PC-3 (cell line): ENCODE measurements at regions not wholly inside any gene's neighbourhood (a gene's known extent, or its start where the extent isn't known, plus 50 kb on each side); places are given as distances from the start of the nearest gene placed in this dataset.

Experiments
- ATAC-seq: fragments of 200-7000 bp; cut with Tn5 transposase; 2 replicates; pipeline ENCODE4 v1.9.1; 2020; ENCODE audit warnings: mild to moderate bottlenecking, moderate library complexity
- BruUV-seq: library from RNA; stranded (reverse); fragments of 400-500 nt; replicated peaks from 2 replicates; lab custom pipeline; 2021; lab: Mats Ljungman, UMichigan
- CTCF ChIA-PET: fragments of 300-600 bp; sonication (Branson Sonifier 250); formaldehyde crosslinking; loops from one replicate; lab custom pipeline; 2022; ENCODE audit warnings: antibody characterized with exemption; lab: Charles Lee
- POLR2A ChIA-PET: fragments of 300-600 bp; sonication (Branson Sonifier 250); formaldehyde crosslinking; loops from one replicate; lab custom pipeline; 2022; ENCODE audit warnings: antibody characterized with exemption; ENCODE audit not compliant: unreplicated experiment; lab: Charles Lee
- DNase-seq: peaks from one replicate; pipeline ENCODE4 v3.0.0-alpha.2; 2015
- H2AFZ ChIP-seq: fragments of 300-600 bp; sonication (generic); 2 replicates; pipeline ENCODE4 v1.6.0; 2016; ENCODE audit warnings: antibody characterized with exemption, low read length
- H3F3A ChIP-seq: fragments of 300-600 bp; sonication (generic); one replicate; pipeline ENCODE4 v1.6.0; 2017; ENCODE audit warnings: antibody characterized with exemption, low read length, control low read depth, mild to moderate bottlenecking; ENCODE audit not compliant: unreplicated experiment
- H3K27ac ChIP-seq: fragments of 300-600 bp; sonication (generic); 2 replicates; pipeline ENCODE4 v1.5.1; 2016; ENCODE audit warnings: mild to moderate bottlenecking, low read length
- H3K27me3 ChIP-seq: fragments of 300-600 bp; sonication (generic); 2 replicates; pipeline ENCODE4 v1.6.1; 2016; ENCODE audit warnings: low read length, mixed read lengths
- H3K36me3 ChIP-seq: fragments of 300-600 bp; sonication (generic); 2 replicates; pipeline ENCODE4 v1.6.1; 2016; ENCODE audit warnings: low read depth, mixed run types, low read length, mixed read lengths
- H3K4me1 ChIP-seq: fragments of 300-600 bp; sonication (generic); 2 replicates; pipeline ENCODE4 v1.5.1; 2016; ENCODE audit warnings: low read length; ENCODE audit not compliant: insufficient read depth
- H3K4me2 ChIP-seq: fragments of 300-600 bp; sonication (generic); 2 replicates; pipeline ENCODE4 v1.6.0; 2016; ENCODE audit warnings: low read length
- H3K4me3 ChIP-seq: fragments of 300-600 bp; sonication (generic); 2 replicates; pipeline ENCODE4 v1.5.1; 2016; ENCODE audit warnings: mild to moderate bottlenecking, low read length, mixed read lengths
- H3K79me2 ChIP-seq: fragments of 300-600 bp; sonication (generic); 2 replicates; pipeline ENCODE4 v1.6.1; 2017; ENCODE audit warnings: low read length, mixed read lengths
- H3K9ac ChIP-seq: fragments of 300-600 bp; sonication (generic); 2 replicates; pipeline ENCODE4 v1.6.0; 2016; ENCODE audit warnings: mild to moderate bottlenecking, low read length
- H3K9me2 ChIP-seq: fragments of 300-600 bp; sonication (generic); replicated peaks from 2 replicates; pipeline ENCODE4 v1.6.1; 2016; ENCODE audit warnings: mixed run types, low read length, mixed read lengths
- H3K9me3 ChIP-seq: fragments of 300-600 bp; sonication (generic); 2 replicates; pipeline ENCODE4 v1.6.1; 2016; ENCODE audit warnings: low read length, mixed read lengths
- H4K20me1 ChIP-seq: fragments of 300-600 bp; sonication (generic); 2 replicates; pipeline ENCODE4 v1.6.1; 2016; ENCODE audit warnings: low read length, mixed read lengths
- CTCF ChIP-seq: fragments of 300-600 bp; sonication (generic); conservative IDR thresholded peaks from 2 replicates; pipeline ENCODE4 v1.5.1; 2017; ENCODE audit warnings: antibody characterized with exemption, low read depth, mild to moderate bottlenecking, low read length
- EZH2 ChIP-seq: fragments of 300-600 bp; sonication (generic); IDR thresholded peaks from one replicate; pipeline ENCODE4 v1.6.1; 2017; ENCODE audit warnings: antibody characterized with exemption, mild to moderate bottlenecking, low read length; ENCODE audit not compliant: unreplicated experiment
- EZH2phosphoT487 ChIP-seq: fragments of 300-600 bp; sonication (generic); IDR thresholded peaks from 2 replicates; pipeline ENCODE4 v1.6.1; 2018; ENCODE audit warnings: mild to moderate bottlenecking, antibody characterized with exemption, low read length, borderline replicate concordance
- intact Hi-C: fragments of 100-400 bp; cut with micrococcal nuclease; formaldehyde crosslinking; loops from 2 replicates; pipeline ENCODE4 v1.9.0; 2023

GRCh38 chr2:239693761-239694415 is 293.1 kb upstream of the HDAC4 start:
- ATAC-seq (no peak), DNase-seq (no peak)
- ChIA-PET CTCF (no interaction called here), POLR2A (no interaction called here)
- no peak overlapping the region for H3K9ac ChIP-seq
- H3K4me2 ChIP-seq = no peak overlapping the region
- no peaks in the 10 kb centered on the region for H3K9me2 ChIP-seq
- H3K4me1 ChIP-seq = no peaks in the 10 kb centered on the region
- intact Hi-C loops = no loop called here
- no peak overlapping the region for H2AFZ ChIP-seq
- H3K4me3 ChIP-seq = no peak overlapping the region
- H3F3A ChIP-seq = no peaks in the 10 kb centered on the region
- BruUV-seq = no TSS peak
- H3K27me3 ChIP-seq = peaks cover 72% of the 10 kb centered on the region
- H4K20me1 ChIP-seq = no peaks in the 10 kb centered on the region
- no peaks in the 10 kb centered on the region for H3K36me3 ChIP-seq
- no peaks in the 10 kb centered on the region for H3K9me3 ChIP-seq
- no peaks in the 10 kb centered on the region for H3K79me2 ChIP-seq
- TF ChIP-seq CTCF (no peak), EZH2 (no peak), EZH2phosphoT487 (no peak)
- no peak overlapping the region for H3K27ac ChIP-seq

DNA sequence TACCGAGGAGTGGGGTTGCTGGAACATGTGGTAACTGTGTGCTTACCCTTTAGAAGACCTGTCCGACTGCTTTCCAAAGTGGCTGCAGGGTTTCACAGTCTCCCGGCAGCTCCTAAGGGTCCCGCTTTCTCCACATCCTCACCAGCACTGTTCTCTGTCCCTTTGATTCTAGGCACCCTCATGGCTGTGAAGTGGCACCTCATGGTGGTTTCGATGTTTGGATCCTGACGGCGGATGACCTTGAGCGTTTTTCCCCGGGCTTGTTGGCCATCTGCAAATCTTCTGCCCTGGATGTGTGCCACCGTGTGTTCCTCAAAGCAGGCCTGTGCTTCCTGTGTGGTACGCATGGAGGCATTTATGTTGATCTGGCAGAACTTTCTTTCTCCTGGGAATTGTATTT is 292.5 kb upstream of the HDAC4 start:
- Histone ChIP-seq H2AFZ (no peak overlapping the region), H3K9ac (no peak overlapping the region), H3K4me2 (no peak overlapping the region), H3K27ac (no peak overlapping the region), H4K20me1 (no peaks in the 10 kb centered on the region), H3K4me3 (no peak overlapping the region), H3K4me1 (no peaks in the 10 kb centered on the region), H3F3A (no peaks in the 10 kb centered on the region), H3K9me2 (no peaks in the 10 kb centered on the region), H3K79me2 (no peaks in the 10 kb centered on the region), H3K27me3 (peaks cover 78% of the 10 kb centered on the region), H3K36me3 (no peaks in the 10 kb centered on the region), H3K9me3 (no peaks in the 10 kb centered on the region)
- POLR2A ChIA-PET = no interaction called here
- intact Hi-C loops = no loop called here
- DNase-seq (no peak), ATAC-seq (no peak)
- BruUV-seq = no TSS peak
- CTCF ChIA-PET = no interaction called here
- no peak for TF ChIP-seq EZH2phosphoT487
- TF ChIP-seq EZH2 = no peak
- TF ChIP-seq CTCF = no peak

DNA sequence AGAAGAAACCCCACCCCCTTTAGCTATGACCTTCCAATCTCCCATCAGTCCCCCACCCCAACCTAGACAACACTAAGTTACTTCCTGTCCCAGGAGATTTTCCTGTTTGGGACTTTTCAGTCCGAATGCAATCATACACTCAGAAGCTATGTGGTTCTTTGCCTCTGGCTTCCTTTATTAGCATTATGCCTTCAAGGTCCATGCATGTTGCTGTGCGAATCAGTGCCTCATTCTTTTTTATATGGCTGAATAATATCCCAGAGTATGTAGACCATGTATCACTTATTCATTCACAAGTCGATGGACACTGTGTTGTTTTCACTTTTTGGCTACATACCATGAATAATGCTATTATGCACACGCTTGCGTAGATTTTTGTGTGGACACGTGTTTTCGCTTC is 292.1 kb upstream of the HDAC4 start:
- no peak for ATAC-seq
- Histone ChIP-seq H3K36me3 (no peaks in the 10 kb centered on the region), H3K27ac (no peak overlapping the region), H4K20me1 (no peaks in the 10 kb centered on the region), H3K79me2 (no peaks in the 10 kb centered on the region), H3K27me3 (peaks cover 82% of the 10 kb centered on the region), H2AFZ (no peak overlapping the region), H3K4me3 (no peak overlapping the region), H3K9ac (no peak overlapping the region), H3K9me3 (no peaks in the 10 kb centered on the region), H3K4me1 (no peaks in the 10 kb centered on the region), H3K4me2 (no peak overlapping the region), H3F3A (no peaks in the 10 kb centered on the region), H3K9me2 (no peaks in the 10 kb centered on the region)
- POLR2A ChIA-PET = no interaction called here
- CTCF ChIA-PET = no interaction called here
- BruUV-seq = no TSS peak
- no peak for TF ChIP-seq CTCF
- no peak for TF ChIP-seq EZH2
- no peak for TF ChIP-seq EZH2phosphoT487
- no peak for DNase-seq
- intact Hi-C loops = no loop called here
